Hematopoietic multipotent progenitor cell treated with erythropoietin and hydrocortisone succinate and interleukin-3 and kit ligand, for 17 days (in vitro differentiated cells): ENCODE measurements at regions not wholly inside any gene's neighbourhood (a gene's known extent, or its start where the extent isn't known, plus 50 kb on each side); places are given as distances from the start of the nearest gene placed in this dataset.
"Not testable (repeated sequence)": the region's sequence is repeated elsewhere in the genome, so short reads cannot be mapped to it uniquely, and the experiment has no call there.

Source experiments
- DNase-seq: peaks from one replicate; pipeline ENCODE4 v3.0.0-alpha.2; 2015; ENCODE audit warnings: low spot score

DNA sequence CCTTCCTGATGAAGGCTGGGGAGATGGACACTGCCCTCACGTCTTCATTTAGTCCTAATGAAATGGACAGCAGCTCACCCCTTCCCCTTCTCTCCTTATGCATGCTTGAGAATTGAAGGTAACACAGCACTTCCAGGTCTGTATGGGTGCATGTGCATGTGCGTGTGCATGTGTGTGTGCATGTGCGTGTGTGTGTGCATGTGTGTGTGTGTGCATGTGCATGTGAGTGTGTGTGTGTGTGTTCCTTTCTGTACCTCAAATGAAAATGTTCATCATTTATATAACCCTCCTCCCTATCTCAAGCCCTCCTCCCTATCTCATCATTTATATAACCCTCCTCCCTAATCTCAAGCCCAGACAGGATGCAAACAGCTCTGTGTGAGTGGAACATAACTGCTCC lies 444.8 kb downstream of the MAT2B start:
- no peak for DNase-seq

DNA sequence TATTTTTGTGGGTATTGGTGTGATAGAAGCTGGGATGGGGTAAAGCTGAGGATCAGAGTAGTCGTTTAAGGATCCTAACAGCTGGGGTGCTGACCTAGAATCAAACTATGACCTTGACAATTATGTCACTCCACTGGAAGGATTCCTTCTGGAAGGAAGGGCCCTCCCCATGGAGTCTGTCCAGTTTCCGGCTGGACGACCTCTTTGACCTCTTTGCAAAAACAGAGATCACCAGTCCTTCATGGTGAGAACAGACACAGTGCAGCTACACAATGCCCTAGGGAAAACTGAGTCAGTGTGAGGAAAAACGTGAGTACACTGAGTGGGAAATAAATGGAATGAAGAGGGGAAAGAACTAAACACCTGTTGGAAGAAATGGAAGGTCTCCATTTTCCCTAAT lies 445.6 kb downstream of the MAT2B start:
- DNase-seq = no peak

DNA sequence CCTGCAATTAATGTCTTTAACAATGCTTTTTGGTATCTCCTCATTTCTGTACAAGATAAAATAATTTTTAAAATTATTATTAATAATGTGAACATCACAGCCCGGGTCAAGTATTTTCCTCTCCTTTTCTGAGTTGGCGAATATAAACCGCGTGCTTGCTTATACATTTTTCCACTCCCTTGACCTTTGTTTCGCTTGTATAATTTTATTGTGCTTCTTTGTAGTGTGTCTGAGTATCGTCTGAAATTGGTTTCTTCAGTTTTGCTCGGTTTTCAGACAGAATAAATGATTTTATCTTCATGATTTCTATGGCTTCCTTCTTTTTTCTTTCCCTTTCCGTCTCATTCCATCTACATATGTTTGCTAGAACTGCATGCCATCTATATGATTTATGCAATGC lies 448.5 kb downstream of the MAT2B start:
- DNase-seq = no peak

GRCh38 chr5:163961230-163961629 lies 455.8 kb downstream of the MAT2B start:
- DNase-seq = not testable (repeated sequence)

DNA sequence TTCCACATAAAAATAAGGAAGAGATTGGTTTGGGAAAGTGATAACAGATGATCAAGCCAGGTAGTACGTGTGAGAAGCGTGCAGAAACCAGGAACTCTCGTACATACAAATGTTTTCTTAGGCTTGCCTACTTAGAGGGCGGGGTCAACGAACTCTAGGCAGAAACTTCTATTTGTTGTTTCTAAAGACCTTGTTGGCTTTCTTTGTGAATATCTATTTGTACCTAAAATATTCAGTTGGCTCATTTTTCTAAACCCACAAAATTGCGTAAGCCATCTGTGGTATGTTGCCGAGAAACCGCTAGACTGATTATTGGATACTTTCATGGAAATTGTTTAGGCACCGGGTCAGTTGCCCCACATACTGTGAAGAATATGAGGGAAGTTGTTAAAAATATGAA lies 458.5 kb downstream of the MAT2B start:
- DNase-seq = no peak

DNA sequence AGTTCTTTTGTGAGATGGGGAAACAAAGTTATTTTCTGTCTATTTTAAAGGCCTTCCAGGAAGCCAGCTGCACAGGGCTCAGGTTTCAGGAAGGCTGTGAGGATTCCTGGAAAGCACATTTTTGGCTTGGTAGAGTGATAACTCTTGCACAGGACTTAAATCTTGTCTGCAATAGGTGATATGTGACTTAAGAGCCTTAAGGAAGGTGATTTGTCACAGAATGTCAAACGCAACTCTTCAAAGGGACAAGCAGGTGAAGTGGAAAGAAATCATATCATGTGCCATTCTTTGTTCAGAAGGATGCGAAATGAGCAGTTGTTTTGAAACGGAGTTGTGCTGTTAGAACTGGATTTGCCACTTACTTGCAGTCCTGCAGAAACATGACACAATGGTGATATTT lies 459.3 kb downstream of the MAT2B start:
- DNase-seq = no peak

GRCh38 chr5:163967268-163967667 lies 461.8 kb downstream of the MAT2B start:
- DNase-seq = no peak

GRCh38 chr5:163968651-163969050 lies 463.2 kb downstream of the MAT2B start:
- DNase-seq = no peak

GRCh38 chr5:163976696-163977095 lies 471.3 kb downstream of the MAT2B start:
- DNase-seq = no peak

- no peak for DNase-seq
Observed at GRCh38 chr5:163978897-163979296, 473.5 kb downstream of the MAT2B start.

DNA sequence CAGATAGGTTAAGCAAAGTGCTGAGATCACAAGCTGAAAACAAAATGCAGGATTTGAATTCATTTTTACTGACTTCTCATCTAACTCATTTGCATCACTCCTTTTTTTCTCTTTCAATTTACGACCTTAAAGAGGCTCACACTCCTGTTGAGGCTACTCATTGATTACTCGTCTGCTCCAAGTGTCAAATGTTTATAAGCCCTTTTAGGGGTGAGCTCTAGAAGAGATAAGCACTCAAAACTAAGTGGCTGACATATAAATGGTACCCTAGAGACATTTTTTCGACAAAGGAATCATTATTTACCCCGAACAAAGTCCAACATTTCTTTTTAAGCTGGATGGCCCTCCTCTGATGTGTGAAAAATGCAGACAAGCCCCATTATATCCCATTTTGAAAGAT lies 483.1 kb downstream of the MAT2B start:
- DNase-seq = no peak

GRCh38 chr5:163993126-163993525 lies 487.7 kb downstream of the MAT2B start:
- no peak for DNase-seq

DNA sequence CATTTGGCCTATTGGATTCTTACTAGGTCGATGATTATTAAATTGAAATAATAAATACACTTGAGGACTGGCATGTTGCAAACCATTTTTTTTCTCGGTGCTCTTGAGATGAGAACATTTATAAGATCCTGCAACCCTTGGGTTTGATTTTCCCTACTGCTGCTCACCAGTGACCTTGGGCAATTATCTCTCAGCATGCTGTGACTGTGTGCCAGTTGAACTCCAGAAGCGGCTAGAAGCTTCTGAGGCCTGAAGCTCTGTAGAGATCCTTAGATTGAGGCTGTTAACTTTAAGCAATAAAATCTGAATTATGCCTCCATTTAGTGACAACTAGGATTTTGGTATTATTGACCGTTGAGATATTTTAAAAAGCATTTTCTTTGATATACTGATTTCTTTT lies 489.8 kb downstream of the MAT2B start:
- DNase-seq = no peak

DNA sequence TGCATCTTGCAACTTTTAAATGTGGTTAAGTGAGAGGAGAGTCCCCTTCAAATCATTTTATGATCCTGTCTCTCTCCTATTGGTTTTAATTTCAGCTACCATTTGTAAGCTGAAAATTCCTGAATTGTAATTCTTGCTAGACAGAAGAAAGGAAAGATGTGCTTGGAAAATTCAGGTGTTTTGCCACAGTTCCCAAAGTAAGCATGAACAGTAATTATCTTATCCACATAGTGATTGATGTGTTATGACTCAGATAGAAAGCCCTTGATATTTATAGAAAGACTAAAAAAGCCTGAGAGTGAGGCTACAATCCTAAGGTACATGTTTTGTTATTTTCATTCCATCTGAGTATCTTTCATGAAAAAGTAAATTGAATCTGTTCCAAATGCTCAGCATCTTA lies 492.5 kb downstream of the MAT2B start:
- DNase-seq = no peak

- no peak for DNase-seq
Observed at GRCh38 chr5:164000241-164000640, 494.8 kb downstream of the MAT2B start.

DNA sequence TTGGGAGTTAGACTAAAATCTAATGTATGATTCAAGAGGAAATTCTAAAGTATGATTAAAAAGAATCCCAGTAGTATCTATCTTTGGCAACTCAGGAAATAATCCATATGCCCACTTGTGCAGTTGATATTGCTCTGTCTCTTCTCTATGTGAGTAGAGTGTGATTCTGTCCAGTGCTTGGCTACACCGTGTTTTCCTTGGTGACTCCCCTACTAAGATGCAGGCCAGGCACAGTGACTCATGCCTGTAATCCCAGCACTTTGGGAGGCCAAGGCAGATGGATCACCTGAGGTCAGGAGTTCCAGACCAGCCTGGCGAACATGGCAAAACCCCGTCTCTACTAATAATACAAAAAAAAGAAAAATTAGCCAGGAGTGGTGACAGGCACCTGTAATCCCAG lies 495.4 kb downstream of the MAT2B start:
- DNase-seq = no peak

- no peak for DNase-seq
Observed at GRCh38 chr5:164002214-164002613, 496.8 kb downstream of the MAT2B start.

- no peak for DNase-seq
Observed at GRCh38 chr5:164002628-164003027, 497.2 kb downstream of the MAT2B start.

DNA sequence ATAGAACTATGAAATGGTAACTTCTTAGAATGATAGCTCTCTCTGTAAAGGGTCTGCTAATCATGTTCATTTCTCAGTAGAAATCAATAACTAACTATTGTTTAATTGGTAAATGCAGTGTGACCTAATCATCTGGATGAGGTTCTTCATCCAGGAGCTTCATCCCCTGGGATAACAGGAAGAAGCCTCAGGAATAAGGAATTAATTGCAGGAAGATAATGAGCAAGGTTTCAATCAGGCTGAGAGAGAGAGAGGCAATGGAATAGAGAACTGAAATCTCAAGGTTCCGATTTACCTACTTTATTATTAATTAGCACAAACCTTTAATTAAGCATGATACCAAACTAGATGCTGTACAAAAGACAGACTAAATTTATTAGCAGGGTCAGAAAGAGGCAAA lies 499.7 kb downstream of the MAT2B start:
- no peak for DNase-seq

DNA sequence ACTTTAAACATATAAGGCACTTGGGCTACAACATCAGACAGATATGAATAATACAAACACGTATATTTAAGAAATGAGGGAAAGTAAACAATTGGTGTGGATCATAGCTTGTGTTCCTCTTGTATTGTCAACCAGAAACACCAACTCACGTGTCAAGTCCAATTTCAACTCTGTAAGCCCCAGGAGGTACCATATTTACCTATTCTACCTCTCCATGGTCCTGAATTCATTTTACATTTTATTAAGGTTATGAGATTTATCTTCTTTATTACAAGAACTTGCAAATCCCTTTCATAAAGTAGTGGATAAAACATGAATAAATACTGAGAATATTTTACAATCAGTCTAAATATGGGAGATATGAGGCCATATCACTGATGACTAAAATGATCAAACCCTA lies 501.6 kb downstream of the MAT2B start:
- DNase-seq = no peak

DNA sequence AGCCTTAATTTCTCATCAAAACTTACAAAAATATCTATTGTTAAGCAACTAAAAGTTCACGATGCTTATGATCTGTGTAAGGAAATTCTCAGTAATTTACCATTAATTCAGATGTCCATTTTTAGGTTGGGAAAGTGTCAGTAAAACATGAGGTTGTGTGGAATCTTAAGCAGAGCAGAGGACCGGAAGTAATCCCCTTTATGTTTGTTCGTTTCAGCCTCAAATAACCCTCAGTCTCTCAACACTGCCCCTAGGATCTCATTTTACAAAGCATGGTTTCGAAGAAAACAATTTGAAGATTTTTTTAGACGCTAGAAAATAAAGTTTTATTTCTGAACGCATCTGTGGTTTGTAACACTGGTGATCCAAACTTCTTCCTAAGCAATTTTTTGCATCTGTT lies 504.2 kb downstream of the MAT2B start:
- DNase-seq = no peak

DNA sequence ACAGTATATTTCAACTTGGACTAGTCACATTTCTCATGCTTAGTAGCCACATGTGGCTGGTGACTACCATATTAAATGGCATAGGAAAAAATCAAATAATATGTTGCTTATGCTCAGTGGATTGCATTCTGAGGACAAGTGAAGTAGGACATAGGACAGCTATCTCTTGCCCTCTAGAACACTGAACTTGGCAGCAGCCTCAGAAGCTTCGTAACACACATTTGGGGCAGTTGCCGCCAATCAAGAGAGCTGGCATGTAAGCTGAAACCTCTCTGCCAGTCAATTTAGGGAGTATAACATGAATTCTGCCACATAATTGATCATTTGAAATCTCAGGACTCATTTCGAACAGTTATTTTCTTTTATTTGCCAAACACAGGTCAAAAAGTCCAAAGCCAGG lies 505.5 kb downstream of the MAT2B start:
- DNase-seq = no peak

- no peak for DNase-seq
Observed at GRCh38 chr5:164012371-164012770, 507.0 kb downstream of the MAT2B start.

DNA sequence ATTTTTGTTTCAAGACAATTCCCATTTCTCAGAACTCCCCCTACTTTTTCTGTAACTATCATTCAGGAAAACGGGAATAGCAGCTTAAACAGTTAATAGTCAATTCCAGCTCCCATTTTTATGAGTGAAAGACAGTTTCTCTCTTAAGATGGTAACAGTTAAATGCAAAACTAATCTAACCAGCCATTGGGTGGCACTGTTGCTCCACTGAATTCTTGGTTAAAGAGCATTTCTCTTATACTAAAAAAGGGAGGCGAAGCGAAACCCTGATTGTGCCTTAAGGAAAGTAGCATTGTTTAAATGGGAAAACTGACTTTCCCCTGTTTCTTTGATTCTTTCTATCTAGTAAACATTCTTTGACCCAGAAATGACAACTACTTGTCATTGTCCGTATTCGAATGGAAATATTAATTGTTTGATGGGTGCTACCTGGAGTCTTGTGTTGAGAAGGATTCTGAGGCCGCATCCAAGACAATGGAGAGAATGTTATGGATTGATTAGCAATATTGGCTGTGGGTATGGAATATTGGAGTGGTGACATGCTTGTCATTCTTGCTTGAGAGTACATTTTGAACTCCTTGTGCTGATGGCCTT lies 507.8 kb downstream of the MAT2B start:
- DNase-seq = peak; percentile 35

- DNase-seq = no peak
Observed at GRCh38 chr5:164020116-164020515, 514.7 kb downstream of the MAT2B start.
